Gastroesophageal sphincter (tissue), 3 donors: ENCODE measurements at regions not wholly inside any gene's neighbourhood (a gene's known extent, or its start where the extent isn't known, plus 50 kb on each side); places are given as distances from the start of the nearest gene placed in this dataset.

Source experiments
- POLR2A ChIP-seq, 2 donors: fragments of 450-650 bp; IDR thresholded peaks; one replicate each; pipeline ENCODE4 v1.6.1; 2017; ENCODE audit warnings: antibody characterized with exemption in 2 of 2, mild to moderate bottlenecking in 2 of 2, moderate library complexity in 1 of 2
- TF ChIP-seq, protein P1 (sequence below), 4 experiments: fragments of 200-600 bp in 2 of 4; fragments of 450-650 bp in 2 of 4; sonication (generic) in 1 of 4; IDR thresholded peaks; one replicate each; pipeline ENCODE4 v1.5.1; 2017 to 2019; ENCODE audit warnings: antibody characterized with exemption in 4 of 4, mild to moderate bottlenecking in 2 of 4, moderate library complexity in 2 of 4

DNA sequence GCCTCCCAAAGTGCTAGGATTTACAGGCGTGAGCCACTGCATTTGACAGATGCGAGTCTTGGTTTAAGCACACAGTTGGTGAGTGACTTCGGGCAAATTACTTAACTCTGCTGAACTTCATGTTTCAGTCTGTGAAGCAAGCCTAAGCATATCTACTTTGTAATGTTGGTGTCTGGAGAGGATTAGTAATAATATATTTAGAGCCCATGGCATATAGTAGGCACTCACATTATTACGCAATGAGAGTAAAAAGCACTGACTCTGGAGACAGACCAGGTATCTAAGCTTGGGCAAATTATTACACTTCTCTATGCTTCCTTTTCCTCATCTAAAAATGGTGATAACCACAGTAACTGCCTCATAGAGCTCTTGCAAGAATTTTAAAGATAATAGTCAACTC, 208.7 kb upstream of the P2RY1 start:
- TF ChIP-seq POLR2A (IDR thresholded peaks at IDR 0.05): no peak
- TF ChIP-seq, protein P1, sequence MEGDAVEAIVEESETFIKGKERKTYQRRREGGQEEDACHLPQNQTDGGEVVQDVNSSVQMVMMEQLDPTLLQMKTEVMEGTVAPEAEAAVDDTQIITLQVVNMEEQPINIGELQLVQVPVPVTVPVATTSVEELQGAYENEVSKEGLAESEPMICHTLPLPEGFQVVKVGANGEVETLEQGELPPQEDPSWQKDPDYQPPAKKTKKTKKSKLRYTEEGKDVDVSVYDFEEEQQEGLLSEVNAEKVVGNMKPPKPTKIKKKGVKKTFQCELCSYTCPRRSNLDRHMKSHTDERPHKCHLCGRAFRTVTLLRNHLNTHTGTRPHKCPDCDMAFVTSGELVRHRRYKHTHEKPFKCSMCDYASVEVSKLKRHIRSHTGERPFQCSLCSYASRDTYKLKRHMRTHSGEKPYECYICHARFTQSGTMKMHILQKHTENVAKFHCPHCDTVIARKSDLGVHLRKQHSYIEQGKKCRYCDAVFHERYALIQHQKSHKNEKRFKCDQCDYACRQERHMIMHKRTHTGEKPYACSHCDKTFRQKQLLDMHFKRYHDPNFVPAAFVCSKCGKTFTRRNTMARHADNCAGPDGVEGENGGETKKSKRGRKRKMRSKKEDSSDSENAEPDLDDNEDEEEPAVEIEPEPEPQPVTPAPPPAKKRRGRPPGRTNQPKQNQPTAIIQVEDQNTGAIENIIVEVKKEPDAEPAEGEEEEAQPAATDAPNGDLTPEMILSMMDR (IDR thresholded peaks at IDR 0.05): no peak
